Hepatocyte (in vitro differentiated cells): ENCODE measurements at regions not wholly inside any gene's neighbourhood (a gene's known extent, or its start where the extent isn't known, plus 50 kb on each side); places are given as distances from the start of the nearest gene placed in this dataset.

Experiments
- CTCF ChIP-seq: fragments of 200-600 bp; sonication (generic); IDR thresholded peaks from 2 replicates; pipeline ENCODE4 v1.5.1; 2016; ENCODE audit warnings: antibody characterized with exemption, mild to moderate bottlenecking; ENCODE audit not compliant: poor library complexity
- EZH2 ChIP-seq: fragments of 200-600 bp; sonication (generic); IDR thresholded peaks from 2 replicates; pipeline ENCODE4 v1.6.1; 2016; ENCODE audit warnings: antibody characterized with exemption, mild to moderate bottlenecking, borderline replicate concordance
- EZH2phosphoT487 ChIP-seq: fragments of 200-600 bp; sonication (generic); IDR thresholded peaks from one replicate; pipeline ENCODE4 v1.6.1; 2018; ENCODE audit warnings: antibody characterized with exemption, mild to moderate bottlenecking, low read depth, moderate library complexity; ENCODE audit not compliant: unreplicated experiment, severe bottlenecking

- no peak for TF ChIP-seq EZH2
- TF ChIP-seq CTCF: no peak
- no peak for TF ChIP-seq EZH2phosphoT487
Measured at GRCh38 chr3:124383846-124384466, 346.3 kb upstream of the UMPS start.
